HL-60/S4 (cell line): ENCODE measurements at regions not wholly inside any gene's neighbourhood (a gene's known extent, or its start where the extent isn't known, plus 50 kb on each side); places are given as distances from the start of the nearest gene placed in this dataset.

ENCODE experiments used
- in situ Hi-C: fragments of 300-500 bp; cut with MboI; formaldehyde crosslinking; loops from 2 replicates; pipeline ENCODE4 v1.14.3; 2022; ENCODE audit warnings: low sequenced_read_pairs

DNA sequence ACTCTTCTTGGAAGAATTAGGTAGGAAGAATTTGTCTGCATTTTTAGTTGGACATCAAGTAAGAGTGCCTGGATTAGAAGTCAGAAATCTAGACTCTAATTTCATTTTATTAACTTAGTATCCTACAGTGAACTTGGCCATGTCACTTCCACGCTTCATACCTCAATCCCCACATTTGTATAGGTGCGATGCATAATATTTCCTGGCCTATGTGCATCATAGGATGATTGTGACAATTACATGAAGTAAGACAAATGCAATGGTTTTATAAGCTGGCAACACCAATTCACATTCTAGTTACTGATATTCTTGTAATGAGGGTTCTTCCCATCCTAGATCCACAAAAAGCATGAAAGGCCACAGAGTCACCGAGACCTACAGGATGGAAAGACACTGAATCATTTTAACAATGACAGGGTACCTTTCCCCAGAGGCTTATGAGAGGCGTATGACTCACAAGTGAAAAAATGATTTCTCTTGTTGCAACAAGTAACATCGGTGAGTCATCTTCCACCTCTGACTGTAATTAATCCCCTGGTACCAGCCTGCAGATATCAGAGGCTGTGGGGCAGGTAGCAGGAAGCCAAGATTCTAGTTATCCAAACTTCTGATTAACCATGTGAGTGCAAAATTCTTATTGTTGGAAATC is 56.0 kb upstream of the OR5AK2 start:
- in situ Hi-C loops = no loop called here

- in situ Hi-C loops = no loop called here
Measured at GRCh38 chr11:56923116-56923515, 65.6 kb upstream of the OR5AK2 start.

DNA sequence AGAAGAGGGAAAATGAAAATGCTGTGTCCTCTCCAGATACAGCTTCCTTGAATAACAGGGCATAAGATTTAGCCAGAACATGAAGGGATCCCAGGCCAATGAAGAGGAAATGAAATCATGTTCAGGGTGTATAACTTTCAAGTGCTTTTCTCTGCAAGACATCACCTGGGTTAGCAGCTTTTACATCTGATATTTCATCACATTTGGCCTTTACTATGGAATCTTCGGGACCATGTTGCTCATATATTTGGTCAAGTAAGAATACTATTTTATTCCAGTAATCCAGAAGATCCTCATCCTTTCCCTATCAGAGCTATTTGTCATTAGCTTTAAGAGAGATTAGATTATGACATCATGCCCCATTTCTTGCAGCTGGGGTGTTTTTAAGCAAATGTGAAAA is 66.3 kb upstream of the OR5AK2 start:
- in situ Hi-C loops = no loop called here

GRCh38 chr11:56917708-56918400 is 70.9 kb upstream of the OR5AK2 start:
- in situ Hi-C loops = no loop called here

DNA sequence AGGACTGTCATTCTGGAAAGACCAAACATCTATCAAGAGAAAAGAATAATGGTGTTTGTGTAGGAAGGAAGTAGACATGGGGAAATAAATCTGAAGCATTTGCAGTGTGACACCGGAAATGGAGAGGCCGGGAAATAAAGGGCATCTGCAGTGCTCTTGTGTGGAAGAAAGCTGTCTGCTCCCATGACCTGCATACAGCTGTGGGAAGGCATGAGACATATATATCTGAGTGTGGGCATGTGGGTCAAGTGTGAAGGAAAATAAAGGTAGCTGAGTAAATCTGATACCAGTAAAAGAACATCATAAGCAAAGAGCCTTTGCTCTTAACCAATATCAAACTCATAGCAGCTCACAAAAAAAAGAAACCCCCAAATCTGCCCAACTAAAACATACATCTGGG is 72.1 kb upstream of the OR5AK2 start:
- in situ Hi-C loops = no loop called here

DNA sequence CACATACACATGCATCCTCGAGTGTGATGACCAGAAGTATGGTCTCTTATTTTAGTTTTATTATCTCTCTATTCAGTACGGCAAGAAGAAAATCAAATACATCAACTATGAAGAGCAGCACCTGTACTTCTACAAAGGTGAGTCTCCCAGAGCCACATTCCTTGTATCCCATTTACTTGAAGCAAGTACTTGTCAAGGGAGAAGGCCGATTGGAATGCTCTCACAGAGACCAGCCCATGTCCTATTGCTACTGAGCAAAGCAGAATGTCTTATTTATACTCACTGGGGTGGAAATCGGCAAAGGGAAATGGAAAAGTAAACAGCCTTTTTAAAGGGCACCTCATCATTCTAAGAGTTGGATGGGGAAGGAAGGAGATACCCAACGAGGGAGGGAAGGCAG is 72.6 kb upstream of the OR5AK2 start:
- in situ Hi-C loops = no loop called here

GRCh38 chr11:56911312-56911711 is 77.4 kb upstream of the OR5AK2 start:
- in situ Hi-C loops = no loop called here

GRCh38 chr11:56910785-56911184 is 77.9 kb upstream of the OR5AK2 start:
- in situ Hi-C loops = no loop called here

DNA sequence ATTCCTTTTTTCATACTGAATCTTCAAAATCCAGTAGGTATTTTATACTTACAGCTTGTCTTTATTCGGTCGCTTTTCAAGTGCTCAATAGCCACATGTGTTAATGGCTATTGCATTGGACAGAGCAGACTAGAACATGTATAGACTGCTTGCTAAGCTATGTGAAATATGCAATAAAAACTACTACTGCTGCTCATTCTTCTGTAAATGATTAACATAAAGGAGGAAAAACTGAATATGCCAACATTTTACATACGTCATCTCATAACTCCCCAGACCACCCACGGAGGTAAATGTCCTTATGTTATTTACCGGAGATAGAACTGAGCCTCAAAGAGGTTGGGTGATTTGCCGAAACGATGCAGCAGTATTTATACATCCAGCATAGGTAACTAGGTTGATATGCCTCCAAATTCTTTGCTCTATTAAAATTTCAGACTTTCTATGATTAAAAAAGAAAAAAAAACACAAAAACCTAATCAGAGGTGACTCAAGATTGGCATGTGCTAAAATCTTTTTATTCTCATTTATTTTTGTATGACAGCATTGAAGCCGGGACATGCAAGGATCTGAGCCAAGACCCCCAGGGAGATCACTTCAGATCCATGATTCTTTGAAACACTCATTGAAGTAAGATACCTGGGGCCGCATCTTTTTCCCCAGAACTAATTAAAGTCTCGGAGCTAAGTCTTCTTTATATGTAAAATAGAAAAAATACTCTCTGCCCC is 78.5 kb upstream of the OR5AK2 start:
- in situ Hi-C loops = no loop called here

DNA sequence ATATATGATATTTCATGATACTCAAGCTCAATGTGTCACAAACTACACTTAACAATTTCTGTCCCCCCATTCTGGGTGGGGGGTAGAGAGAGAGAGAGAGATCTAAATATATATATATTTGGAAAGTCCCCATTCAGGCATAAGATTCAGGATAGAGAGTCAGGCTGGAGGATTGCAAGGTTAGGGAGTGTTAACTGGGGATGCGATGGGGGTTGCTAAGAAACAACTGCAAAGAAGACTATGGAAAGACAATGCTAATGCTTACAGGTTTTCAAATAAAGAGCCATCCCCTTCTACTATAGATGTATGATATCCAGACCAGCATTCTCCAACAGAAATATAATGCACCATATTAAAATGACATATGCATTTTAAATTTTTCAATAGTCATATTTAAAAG is 79.2 kb upstream of the OR5AK2 start:
- in situ Hi-C loops = no loop called here

DNA sequence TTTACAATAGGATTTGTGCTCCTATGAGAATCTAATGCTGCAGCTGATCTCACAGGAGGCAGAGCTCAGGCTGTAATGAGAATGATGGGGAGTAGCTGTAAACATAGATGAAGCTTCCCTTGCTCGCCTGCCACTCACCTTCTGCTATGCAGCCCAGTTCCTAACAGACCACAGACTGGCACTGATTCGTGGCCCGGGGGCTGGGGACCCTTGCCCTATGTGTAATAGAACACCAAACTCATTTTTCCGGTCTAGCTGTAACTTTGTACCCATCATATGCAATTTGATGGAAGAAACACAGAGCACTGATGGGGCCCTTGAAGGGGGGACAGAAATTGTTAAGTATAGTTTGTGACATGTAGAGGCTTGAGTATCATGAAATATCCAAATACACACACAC is 79.6 kb upstream of the OR5AK2 start:
- in situ Hi-C loops = no loop called here

DNA sequence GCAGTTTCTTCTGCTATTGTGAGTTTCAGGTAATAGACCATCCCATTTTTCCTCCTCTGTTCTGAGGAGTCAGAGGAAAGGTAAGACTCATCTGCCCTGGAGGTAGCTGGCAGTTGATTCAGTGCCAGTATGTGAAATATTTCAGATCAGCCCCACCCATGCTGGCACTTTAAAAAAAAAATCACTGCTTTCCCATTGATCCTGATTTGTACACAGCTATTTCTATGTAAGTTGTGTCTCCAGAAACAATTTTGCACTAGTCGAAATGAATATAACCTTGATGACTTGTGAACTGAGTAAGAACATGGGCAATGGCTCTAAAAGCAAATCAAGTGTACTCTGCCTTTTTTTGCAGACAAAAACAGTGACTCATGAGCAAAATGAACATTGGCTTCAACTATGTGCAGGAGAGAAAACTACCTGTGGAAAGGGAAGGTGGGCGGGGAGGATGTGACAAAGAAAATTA is 82.0 kb upstream of the OR5AK2 start:
- in situ Hi-C loops = no loop called here

DNA sequence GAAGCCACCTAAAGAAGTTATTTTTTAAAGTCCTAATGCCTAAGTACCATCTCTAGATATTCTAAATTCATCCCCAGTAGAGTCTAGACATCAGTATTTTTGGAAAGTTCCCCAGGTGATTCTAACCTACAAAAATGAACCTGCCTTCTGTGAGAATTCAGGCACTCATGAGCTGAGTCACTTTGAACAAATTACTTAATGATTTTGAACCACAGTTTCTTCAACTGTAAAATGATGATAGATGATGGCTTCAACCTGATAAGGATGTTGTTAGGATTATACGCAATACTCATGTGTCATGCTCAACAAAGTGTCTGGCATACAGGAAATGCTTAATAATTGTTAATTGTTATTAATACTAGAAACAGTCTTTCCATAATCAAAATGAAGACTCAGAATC is 82.8 kb upstream of the OR5AK2 start:
- in situ Hi-C loops = no loop called here

GRCh38 chr11:56905442-56905841 is 83.3 kb upstream of the OR5AK2 start:
- in situ Hi-C loops = no loop called here

DNA sequence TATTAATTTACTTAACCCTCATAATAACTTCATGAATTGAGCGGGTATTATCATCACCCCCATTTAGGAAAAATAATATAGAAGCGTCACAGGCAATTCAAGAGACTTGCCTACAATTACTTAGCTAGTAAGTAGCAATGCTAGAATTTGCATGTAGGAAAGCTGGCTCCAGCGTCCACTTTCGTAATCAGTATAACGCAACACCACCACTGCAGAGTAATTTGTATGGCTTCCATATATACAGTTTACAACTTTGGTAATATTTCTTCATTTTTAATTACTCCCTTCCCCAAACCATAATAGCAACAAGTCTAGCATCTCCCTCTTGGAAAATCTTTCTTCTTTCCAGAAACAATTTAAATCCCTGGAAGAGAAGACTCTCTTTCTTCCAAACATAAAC is 89.9 kb upstream of the OR5AK2 start:
- in situ Hi-C loops = no loop called here

DNA sequence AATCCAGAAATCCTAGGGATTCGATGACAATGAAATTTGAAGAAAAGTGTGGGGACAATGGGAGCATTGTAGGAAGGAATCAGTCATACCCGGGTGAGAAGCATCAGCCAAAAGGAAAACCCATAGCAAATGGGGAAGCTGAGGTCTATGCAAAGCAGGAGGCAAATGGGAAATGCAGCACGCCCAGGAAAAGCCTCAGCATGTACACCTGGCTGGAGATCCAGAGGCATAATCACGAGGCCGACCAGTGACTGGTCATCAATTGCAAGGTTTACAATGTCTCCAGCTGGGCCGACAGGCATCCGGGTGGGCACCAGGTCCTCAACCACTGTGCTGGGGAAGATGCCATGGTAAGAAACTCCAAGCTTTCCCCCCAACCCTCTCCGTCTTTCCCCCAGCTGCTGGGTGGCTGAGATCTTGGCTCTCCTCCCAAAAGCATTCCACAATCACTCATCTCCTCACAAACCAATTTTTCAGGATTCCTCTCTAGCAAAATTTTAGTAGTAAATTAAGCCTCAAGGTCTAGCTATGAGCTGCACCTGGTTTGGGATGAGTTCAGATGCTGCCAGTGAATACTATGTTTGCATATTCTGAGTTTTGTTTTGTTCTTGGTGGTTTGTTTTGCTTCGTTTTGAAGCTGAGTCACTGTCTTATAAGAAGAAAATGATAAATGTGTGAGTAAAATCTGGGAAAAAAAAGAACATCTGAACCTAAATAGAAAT is 98.0 kb upstream of the OR5AK2 start:
- in situ Hi-C loops = no loop called here

GRCh38 chr11:56889986-56890385 is 98.7 kb upstream of the OR5AK2 start:
- in situ Hi-C loops = no loop called here

GRCh38 chr11:56887940-56888339 is 100.8 kb upstream of the OR5AK2 start:
- in situ Hi-C loops = no loop called here

DNA sequence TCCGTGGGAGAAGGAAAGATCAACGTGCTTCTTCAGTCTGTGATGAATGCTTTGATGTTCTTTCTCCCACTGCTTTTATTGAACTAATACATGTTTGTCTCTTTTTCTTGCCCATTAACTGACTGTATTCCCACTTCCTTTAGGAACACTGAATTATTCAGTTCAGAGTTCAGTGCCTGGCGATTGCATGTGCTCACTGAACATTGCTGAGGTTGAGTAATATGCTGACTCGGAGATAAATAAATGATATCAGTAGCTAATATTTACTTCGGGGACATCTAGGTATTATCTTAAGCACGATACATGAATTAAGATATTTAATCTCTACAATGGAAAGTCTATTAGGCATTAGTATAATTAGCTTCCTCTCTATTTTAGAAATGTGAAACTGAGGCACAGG is 102.3 kb upstream of the OR5AK2 start:
- in situ Hi-C loops = no loop called here

DNA sequence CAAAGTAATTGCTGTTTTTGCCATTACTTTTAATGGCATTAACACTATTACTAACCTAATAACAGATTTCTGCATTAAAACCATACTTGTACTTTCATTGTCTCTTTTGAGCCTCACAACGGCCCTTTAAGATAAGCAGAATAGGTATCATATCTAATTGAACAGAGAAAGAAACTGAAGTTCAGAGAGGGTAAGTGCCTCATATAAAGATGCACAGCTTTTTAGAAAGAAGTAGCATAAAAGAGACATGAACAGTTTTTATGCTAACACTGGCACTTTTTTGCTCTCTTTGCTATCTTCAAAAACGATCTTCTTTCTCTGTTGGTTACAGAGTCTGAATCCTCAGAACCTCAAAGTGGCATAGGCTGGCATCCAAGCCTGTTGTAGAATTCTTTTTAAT is 102.9 kb upstream of the OR5AK2 start:
- in situ Hi-C loops = no loop called here

DNA sequence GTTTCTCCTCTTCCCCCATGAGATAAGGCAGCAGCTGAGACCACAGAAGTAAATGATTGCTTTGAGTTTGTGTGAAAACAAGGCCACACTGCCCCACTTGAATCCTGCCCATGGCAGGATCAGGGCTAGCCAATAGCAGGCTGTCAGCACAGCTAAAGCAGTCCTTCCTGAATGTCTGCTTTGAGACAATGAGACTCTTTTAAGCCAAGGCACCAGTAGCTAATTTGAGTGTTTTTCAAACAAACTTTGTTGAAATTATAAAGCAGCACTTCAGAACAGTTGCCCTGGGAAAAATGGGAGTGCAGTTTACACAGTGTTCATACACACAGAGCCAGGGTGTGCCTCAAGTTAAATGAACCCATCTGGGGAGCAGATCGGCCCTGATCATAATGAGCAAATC is 103.5 kb upstream of the OR5AK2 start:
- in situ Hi-C loops = no loop called here
